A549 (cell line): ENCODE measurements at regions not wholly inside any gene's neighbourhood (a gene's known extent, or its start where the extent isn't known, plus 50 kb on each side); places are given as distances from the start of the nearest gene placed in this dataset.

Experiments used
- ATAC-seq, 2 experiments: fragments of 200-7000 bp in 1 of 2; fragments of >200 bp in 1 of 2; cut with Nextera tagmentation in 1 of 2; cut with Tn5 transposase in 1 of 2; 3 replicates each; pipeline versions ENCODE4 v1.8.0 to v1.9.1; 2018 to 2020; ENCODE audit warnings: mild to moderate bottlenecking in 1 of 2, moderate library complexity in 1 of 2
- CTCF ChIA-PET: fragments of 300-600 bp; sonication (Branson Sonifier 250); formaldehyde crosslinking; extraction: SDS; loops from one replicate; lab custom pipeline; 2021; ENCODE audit warnings: antibody characterized with exemption, inconsistent platforms; lab: Yijun Ruan, JAX
- POLR2A ChIA-PET: fragments of 350-600 bp; formaldehyde crosslinking; extraction: SDS; loops from one replicate; lab custom pipeline; 2021; ENCODE audit warnings: antibody characterized with exemption, inconsistent platforms; lab: Yijun Ruan, JAX
- DNase-seq, 2 experiments: peaks; one replicate each; pipeline versions ENCODE4 v3.0.0 to v3.0.0-alpha.2; 2011 to 2016; ENCODE audit warnings: low read depth in 1 of 2, low spot score in 1 of 2
- FAIRE-seq: peaks from 2 replicates; lab custom pipeline; 2011; peaks lifted over from hg19 to GRCh38; lab: Jason Lieb, UNC
- H3K27ac ChIP-seq, 2 experiments: fragments of >200 bp; sonication (Bioruptor Twin); formaldehyde crosslinking; 3 replicates each; pipeline ENCODE4 v1.5.1; 2016 to 2017
- H3K4me1 ChIP-seq: fragments of >200 bp; sonication (Bioruptor Twin); formaldehyde crosslinking; 3 replicates; pipeline ENCODE4 v1.6.1; 2016
- H3K4me2 ChIP-seq: fragments of >200 bp; sonication (Bioruptor Twin); formaldehyde crosslinking; 3 replicates; pipeline ENCODE4 v1.6.1; 2016
- H3K4me3 ChIP-seq: fragments of >200 bp; sonication (Bioruptor Twin); formaldehyde crosslinking; 3 replicates; pipeline ENCODE4 v1.5.1; 2016
- H3K9me3 ChIP-seq: fragments of >200 bp; sonication (Bioruptor Twin); formaldehyde crosslinking; 3 replicates; pipeline ENCODE4 v1.6.1; 2016
- CBX2 ChIP-seq: fragments of 200-600 bp; sonication (generic); IDR thresholded peaks from 2 replicates; pipeline ENCODE4 v1.6.1; 2016; ENCODE audit warnings: low read depth, mild to moderate bottlenecking, borderline replicate concordance
- CBX8 ChIP-seq: fragments of 200-600 bp; sonication (generic); IDR thresholded peaks from 2 replicates; pipeline ENCODE4 v1.6.1; 2016
- CHD2 ChIP-seq: fragments of 150-350 bp; IDR thresholded peaks from 2 replicates; pipeline ENCODE4 v1.6.1; 2014; ENCODE audit warnings: low read length; ENCODE audit not compliant: partially characterized antibody
- CHD4 ChIP-seq: fragments of 200-600 bp; sonication (generic); IDR thresholded peaks from 2 replicates; pipeline ENCODE4 v1.6.1; 2016; ENCODE audit warnings: antibody characterized with exemption, mild to moderate bottlenecking, borderline replicate concordance
- EHMT2 ChIP-seq: fragments of 200-600 bp; sonication (generic); IDR thresholded peaks from 2 replicates; pipeline ENCODE4 v1.6.1; 2016; ENCODE audit warnings: antibody characterized with exemption, low read depth, mild to moderate bottlenecking, moderate library complexity
- GATA3 ChIP-seq: IDR thresholded peaks from 2 replicates; pipeline ENCODE4 v1.6.1; 2012; ENCODE audit warnings: borderline replicate concordance
- HEYL ChIP-seq: fragments of 250-450 bp; sonication (Bioruptor Pico); IDR thresholded peaks from 2 replicates; pipeline ENCODE4 v1.8.0; 2021; ENCODE audit warnings: mild to moderate bottlenecking, moderate library complexity
- JUN ChIP-seq, 2 experiments: fragments of >200 bp; sonication (Bioruptor Twin); formaldehyde crosslinking; IDR thresholded peaks; 2 replicates in 1 of 2; 3 replicates in 1 of 2; pipeline ENCODE4 v1.6.1; 2016 to 2017
- MAFK ChIP-seq: fragments of 450-650 bp; IDR thresholded peaks from 2 replicates; pipeline ENCODE4 v1.6.1; 2014; ENCODE audit not compliant: partially characterized antibody
- POLR2A ChIP-seq: IDR thresholded peaks from 2 replicates; pipeline ENCODE4 v1.6.1; 2012; ENCODE audit warnings: mild to moderate bottlenecking, low read length
- SMC3 ChIP-seq: fragments of >200 bp; sonication (Bioruptor Twin); formaldehyde crosslinking; IDR thresholded peaks from 3 replicates; pipeline ENCODE4 v1.6.1; 2018; ENCODE audit warnings: inconsistent platforms
- SREBF2 ChIP-seq: fragments of 450-650 bp; IDR thresholded peaks from 2 replicates; pipeline ENCODE4 v1.6.1; 2014; ENCODE audit warnings: mild to moderate bottlenecking, moderate library complexity
- TFCP2L1 ChIP-seq: fragments of 250-450 bp; sonication (Bioruptor Pico); IDR thresholded peaks from 2 replicates; pipeline ENCODE4 v1.5.0; 2021; ENCODE audit warnings: mild to moderate bottlenecking
- WGBS: methylation state at CpG from one replicate; pipeline ENCODE4 v1.1.6; 2017; ENCODE audit errors: missing lambda C conversion rate; 5-methylcytosine and 5-hydroxymethylcytosine counted together
- TF ChIP-seq, protein P1 (sequence below): IDR thresholded peaks from 2 replicates; pipeline ENCODE4 v1.6.1; 2012
- TF ChIP-seq, protein P2 (sequence below): fragments of 450-650 bp; IDR thresholded peaks from 2 replicates; pipeline ENCODE4 v1.6.1; 2014; ENCODE audit warnings: antibody characterized with exemption
- TF ChIP-seq, protein P3 (sequence below): IDR thresholded peaks from 2 replicates; pipeline ENCODE4 v1.6.1; 2012
- TF ChIP-seq, protein P4 (sequence below): fragments of 150-350 bp; IDR thresholded peaks from 2 replicates; pipeline ENCODE4 v1.6.1; 2014; ENCODE audit warnings: low read depth, mild to moderate bottlenecking, low read length
- TF ChIP-seq, protein P5 (sequence below): IDR thresholded peaks from 2 replicates; pipeline ENCODE4 v1.6.1; 2012; ENCODE audit warnings: low read depth, borderline replicate concordance

DNA sequence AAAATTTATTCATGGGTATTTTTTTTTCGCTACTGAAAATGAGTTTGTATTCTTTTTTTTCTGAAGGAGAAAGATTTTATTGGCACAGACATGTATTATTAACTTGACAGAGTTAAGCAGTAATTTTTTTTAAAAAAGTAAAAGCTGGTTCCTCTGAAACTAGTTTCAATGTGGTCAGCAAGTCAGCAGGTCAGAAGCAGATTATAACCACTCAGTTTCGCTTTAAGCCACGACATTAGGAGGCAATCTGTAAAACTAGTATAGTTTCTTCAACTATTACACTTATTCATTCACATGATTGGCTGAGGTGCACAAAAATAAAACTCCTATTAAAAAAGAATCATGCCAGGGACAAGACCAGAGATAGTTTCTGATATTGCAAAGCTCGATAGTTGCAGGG lies 714.2 kb upstream of the PCDH7 start:
- ChIA-PET POLR2A (no interaction called here), CTCF (no interaction called here)
- ATAC-seq (no peak), FAIRE-seq (no peak), DNase-seq (no peak)
- Histone ChIP-seq H3K4me1 (no peaks in the 10 kb centered on the region), H3K27ac (no peak overlapping the region), H3K9me3 (no peaks in the 10 kb centered on the region), H3K4me2 (no peak overlapping the region), H3K4me3 (no peak overlapping the region)
- WGBS = 11% methylated on average over 4 of the region's 4 CpGs
- no peak for TF ChIP-seq JUN (IDR thresholded peaks at IDR 0.05)
- no peak for TF ChIP-seq POLR2A
- TF ChIP-seq MAFK = no peak
- no peak for TF ChIP-seq SREBF2
- TF ChIP-seq, protein P1, sequence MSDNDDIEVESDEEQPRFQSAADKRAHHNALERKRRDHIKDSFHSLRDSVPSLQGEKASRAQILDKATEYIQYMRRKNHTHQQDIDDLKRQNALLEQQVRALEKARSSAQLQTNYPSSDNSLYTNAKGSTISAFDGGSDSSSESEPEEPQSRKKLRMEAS = no peak
- TF ChIP-seq CBX2 = no peak

DNA sequence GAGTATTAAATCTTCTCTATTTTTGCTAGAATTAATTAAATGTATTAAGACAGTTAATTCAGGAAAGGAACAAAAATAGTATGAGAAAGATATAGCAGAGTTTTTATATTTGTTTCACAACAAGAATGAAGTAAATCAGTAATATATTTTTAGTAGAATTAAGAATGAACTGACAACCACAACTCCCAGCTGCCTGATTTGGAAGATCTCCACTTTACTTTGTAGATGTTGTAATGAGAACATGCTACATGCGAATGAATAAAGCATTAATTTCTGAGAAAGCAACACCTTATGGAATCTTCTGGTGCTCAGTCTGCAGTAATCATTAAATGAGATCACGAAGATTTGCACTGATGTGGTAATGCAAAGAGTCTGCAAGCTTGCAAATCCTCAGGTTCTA lies 695.6 kb upstream of the PCDH7 start:
- Histone ChIP-seq H3K9me3 (no peaks in the 10 kb centered on the region), H3K4me1 (no peaks in the 10 kb centered on the region), H3K4me3 (no peak overlapping the region), H3K27ac (no peak overlapping the region), H3K4me2 (no peak overlapping the region)
- WGBS = 8% methylated on average over 2 of the region's 2 CpGs
- ChIA-PET POLR2A (no interaction called here), CTCF (no interaction called here)
- no peak for TF ChIP-seq EHMT2
- TF ChIP-seq, protein P2, sequence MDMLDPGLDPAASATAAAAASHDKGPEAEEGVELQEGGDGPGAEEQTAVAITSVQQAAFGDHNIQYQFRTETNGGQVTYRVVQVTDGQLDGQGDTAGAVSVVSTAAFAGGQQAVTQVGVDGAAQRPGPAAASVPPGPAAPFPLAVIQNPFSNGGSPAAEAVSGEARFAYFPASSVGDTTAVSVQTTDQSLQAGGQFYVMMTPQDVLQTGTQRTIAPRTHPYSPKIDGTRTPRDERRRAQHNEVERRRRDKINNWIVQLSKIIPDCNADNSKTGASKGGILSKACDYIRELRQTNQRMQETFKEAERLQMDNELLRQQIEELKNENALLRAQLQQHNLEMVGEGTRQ = no peak
- TF ChIP-seq HEYL = no peak
- TF ChIP-seq, protein P3, sequence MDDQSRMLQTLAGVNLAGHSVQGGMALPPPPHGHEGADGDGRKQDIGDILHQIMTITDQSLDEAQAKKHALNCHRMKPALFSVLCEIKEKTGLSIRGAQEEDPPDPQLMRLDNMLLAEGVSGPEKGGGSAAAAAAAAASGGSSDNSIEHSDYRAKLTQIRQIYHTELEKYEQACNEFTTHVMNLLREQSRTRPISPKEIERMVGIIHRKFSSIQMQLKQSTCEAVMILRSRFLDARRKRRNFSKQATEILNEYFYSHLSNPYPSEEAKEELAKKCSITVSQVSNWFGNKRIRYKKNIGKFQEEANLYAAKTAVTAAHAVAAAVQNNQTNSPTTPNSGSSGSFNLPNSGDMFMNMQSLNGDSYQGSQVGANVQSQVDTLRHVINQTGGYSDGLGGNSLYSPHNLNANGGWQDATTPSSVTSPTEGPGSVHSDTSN = no peak
- no peak for TF ChIP-seq SMC3
- TF ChIP-seq GATA3 = no peak
- TF ChIP-seq TFCP2L1 (CRISPR knock-in tag) = no peak
- TF ChIP-seq, protein P4, sequence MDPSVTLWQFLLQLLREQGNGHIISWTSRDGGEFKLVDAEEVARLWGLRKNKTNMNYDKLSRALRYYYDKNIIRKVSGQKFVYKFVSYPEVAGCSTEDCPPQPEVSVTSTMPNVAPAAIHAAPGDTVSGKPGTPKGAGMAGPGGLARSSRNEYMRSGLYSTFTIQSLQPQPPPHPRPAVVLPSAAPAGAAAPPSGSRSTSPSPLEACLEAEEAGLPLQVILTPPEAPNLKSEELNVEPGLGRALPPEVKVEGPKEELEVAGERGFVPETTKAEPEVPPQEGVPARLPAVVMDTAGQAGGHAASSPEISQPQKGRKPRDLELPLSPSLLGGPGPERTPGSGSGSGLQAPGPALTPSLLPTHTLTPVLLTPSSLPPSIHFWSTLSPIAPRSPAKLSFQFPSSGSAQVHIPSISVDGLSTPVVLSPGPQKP = no peak
- no peak for TF ChIP-seq CHD4
- TF ChIP-seq, protein P5, sequence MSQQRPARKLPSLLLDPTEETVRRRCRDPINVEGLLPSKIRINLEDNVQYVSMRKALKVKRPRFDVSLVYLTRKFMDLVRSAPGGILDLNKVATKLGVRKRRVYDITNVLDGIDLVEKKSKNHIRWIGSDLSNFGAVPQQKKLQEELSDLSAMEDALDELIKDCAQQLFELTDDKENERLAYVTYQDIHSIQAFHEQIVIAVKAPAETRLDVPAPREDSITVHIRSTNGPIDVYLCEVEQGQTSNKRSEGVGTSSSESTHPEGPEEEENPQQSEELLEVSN = no peak
- FAIRE-seq (no peak), ATAC-seq (no peak), DNase-seq (no peak)

DNA sequence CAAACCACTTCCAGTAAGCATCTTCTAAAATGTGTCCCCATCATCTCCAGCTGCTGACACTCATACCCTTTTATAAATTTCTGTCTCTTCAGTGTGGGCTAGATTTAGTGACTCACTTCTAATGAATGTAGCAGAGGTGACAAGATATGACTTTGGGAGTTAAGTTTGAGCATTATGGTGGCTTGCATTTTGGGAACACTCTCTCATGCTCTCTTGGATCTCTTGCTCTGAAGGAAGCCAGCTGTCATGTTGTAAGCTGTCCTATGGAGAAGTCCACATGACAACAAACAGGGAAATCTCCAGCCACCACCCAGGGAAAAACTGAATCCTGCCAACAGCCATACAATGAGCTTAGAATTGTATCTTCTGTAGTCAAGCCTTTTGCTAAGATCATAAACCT lies 691.3 kb upstream of the PCDH7 start:
- CTCF ChIA-PET = no interaction called here
- Histone ChIP-seq H3K4me3 (no peak overlapping the region), H3K9me3 (no peaks in the 10 kb centered on the region), H3K4me2 (no peak overlapping the region), H3K27ac (no peak overlapping the region), H3K4me1 (no peaks in the 10 kb centered on the region)
- TF ChIP-seq CBX8 = no peak
- FAIRE-seq (no peak), ATAC-seq (no peak), DNase-seq (no peak)
- POLR2A ChIA-PET = no interaction called here

DNA sequence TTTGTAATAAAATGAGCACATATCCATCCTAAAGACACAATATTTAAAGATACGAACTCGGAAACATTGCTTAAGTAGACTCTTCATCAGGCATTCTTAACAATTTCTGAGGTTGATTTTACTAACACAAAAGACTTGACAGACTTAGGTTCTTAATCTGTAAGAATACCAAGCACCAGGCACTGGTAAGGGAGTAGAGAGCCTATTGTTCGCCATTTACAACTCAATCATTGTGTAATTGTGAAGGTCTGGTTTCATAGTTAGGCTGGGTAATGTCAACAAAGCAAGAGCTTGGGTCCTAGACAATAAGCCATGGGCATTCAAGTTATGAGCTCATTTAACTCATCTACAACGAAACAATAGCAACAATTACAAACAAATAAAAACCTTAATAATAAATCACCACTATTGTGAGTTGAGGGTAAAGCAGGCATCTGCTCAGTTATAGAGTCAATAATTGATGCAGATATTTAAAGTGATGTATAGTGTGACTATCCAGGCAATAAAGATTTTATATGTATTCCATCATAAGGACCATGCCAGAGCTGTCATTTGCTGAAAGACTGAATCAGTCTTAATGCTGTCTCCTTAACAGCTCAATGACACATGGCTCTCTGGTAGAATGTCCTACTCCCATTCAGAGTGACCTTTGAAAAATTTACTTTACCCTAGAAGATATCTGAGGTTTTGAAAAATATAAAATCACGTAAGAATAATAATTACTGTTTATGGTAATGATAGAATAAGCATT lies 664.0 kb upstream of the PCDH7 start:
- ChIA-PET POLR2A (no interaction called here), CTCF (no interaction called here)
- Histone ChIP-seq H3K4me2 (no peak overlapping the region), H3K27ac (no peak overlapping the region), H3K4me3 (no peak overlapping the region), H3K9me3 (no peaks in the 10 kb centered on the region), H3K4me1 (no peaks in the 10 kb centered on the region)
- WGBS = 21% methylated on average over 5 of the region's 5 CpGs
- no peak for ATAC-seq
- TF ChIP-seq TFCP2L1 (CRISPR knock-in tag) (no peak), MAFK (no peak), SMC3 (no peak), CHD2 (no peak)
- DNase-seq = no peak
- no peak for FAIRE-seq
